GM18909 (cell line): ENCODE measurements at regions not wholly inside any gene's neighbourhood (a gene's known extent, or its start where the extent isn't known, plus 50 kb on each side); places are given as distances from the start of the nearest gene placed in this dataset.
"Not testable (repeated sequence)": the region's sequence is repeated elsewhere in the genome, so short reads cannot be mapped to it uniquely, and the experiment has no call there.

Experiments
- ATAC-seq: cut with Tn5 transposase; IDR thresholded peaks from one replicate; pipeline ENCODE4 v1.9.1; 2021; ENCODE audit warnings: mild to moderate bottlenecking; ENCODE audit not compliant: unreplicated experiment, poor library complexity

DNA sequence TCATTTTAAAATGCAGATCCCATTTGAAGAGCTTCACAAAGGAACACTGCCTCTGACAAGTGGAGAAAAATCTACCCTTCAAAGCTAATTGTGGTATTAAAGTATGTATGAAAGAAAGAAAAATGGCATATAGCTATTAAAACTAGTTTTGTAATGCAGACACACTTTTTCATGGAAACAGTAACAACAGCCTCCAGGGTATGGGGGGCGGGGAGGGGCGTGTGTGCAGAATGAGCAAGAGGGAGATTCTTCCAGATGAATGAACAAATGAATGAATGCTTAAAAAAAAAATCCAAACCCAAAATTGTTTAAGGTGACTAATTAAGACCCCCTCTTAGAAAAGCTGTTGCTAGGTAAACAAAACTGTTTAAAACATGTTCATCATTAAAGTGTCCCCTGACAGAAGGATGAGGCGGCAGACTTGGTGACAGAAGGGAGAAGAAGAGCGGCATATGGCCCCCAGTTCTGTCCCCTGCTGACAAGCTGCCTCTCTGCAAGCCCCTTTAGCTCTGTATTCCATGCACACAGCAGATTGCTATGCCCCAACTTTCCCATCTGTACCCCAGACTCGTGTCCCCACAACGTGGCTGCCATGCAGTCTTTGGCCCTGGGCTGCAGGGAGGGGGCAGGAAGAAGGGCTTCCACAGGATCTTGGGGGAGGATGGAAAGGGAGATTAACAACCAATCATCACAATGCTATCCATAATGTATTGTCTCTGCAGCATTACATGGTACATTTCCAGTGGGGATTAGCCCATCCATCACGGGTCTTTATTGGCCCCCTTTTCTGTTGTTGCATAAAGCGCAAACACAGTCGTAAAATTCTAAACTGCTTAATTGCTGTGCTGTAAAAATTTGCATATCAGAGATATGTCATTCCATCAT is 108.4 kb upstream of the OLIG3 start:
- no peak for ATAC-seq

DNA sequence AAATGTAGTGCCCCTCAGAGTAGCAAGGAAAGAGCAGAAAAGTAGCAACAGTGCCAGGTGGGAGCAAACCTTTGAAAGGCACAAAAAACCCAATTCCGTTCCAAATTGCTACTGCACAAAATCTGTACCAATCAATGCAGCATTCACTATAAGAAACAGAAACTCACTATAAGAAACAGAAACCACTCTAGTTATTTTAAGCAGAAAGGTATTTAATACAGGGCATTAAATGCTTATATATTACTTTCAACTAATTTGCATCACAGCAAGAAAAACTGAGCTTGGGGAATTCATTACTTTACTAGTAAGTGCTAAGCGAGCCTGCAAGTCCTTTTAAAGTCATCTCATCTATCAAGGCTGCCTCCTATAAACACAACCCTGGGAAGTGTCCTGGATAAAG is 116.5 kb upstream of the OLIG3 start:
- peak; percentile 58 for ATAC-seq

DNA sequence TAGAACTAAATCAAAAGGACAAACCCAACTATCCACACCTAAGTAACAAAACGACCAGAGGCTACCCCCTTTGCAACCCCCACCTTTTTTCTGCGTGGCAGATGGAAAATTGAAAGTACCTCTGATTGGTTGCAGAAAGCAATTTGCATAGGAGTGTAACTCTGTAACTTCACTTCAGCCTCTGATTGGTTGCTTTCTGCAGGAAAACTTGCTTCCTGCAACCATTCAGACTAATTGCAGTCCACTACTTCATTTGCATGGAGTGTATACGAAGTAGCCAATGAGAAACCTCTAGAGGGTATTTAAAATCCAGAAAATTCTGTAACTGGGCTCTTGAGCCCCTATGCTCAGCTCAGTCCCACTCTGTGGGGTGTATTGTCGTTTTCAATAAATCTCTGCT is 129.1 kb upstream of the OLIG3 start:
- ATAC-seq: no peak

DNA sequence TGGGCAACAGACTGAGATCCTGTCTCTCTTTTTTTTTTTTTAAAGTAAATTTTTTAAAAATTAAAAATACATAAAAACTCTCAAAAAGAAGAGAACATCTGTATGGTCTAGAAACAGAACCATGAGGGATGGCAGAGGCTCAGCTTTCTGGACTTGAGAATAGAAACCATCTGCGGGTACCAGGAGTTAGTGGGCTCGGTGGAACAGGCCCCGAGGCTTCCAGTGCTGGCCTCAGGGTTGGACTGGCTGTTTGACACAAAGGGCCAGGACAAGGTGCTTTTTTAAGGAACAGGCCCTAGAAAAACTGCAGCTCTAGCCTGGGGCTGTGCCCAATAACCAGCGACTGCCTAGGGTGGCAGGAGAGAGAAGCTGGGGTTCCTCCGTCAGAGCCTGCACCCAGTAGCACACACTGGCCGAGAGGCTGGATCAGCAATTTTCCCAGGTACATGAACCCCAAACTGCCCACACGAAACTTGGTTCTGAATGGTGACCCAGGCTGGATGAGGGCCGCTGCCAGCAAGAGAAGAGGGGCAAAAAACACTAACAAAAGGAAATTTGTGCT is 131.0 kb upstream of the OLIG3 start:
- ATAC-seq: no peak

DNA sequence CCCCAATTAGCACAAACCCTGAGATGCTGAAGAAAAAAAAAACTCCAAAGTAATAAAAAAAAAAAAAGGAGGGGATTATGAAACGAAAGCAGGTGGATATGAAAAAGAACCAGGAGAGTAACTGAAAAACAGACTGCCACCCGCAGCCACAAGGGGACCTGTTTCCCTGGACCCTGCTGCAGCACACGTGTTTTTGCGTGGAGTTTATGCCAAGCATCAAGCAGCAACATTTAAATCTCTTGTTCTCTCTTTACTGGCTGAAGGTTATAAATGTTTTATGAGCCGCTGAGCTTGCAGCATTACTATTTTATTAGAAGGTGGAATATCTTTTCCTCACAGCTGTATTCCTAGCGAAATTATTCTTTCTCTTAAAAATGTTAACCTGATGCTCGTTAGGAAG is 131.6 kb upstream of the OLIG3 start:
- no peak for ATAC-seq

DNA sequence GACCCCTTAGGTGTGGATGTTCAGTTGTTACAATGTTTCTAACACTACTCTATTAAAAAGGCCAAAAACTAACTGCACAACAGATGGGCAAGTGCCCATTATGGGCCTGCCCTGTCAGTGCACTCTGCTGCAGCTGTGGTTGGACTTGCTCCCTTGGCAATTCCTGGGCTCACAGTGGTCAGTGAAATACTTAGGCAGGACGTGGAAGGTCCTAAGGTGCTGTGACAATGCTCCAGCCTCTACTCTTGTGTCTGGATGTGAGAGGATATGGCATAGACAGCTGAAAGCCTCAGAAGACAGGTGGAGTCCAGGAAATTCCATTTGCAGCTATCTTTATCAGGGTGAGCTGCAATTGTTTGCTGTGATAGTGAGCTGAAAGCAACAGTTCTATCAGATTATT is 136.5 kb upstream of the OLIG3 start:
- ATAC-seq: no peak

DNA sequence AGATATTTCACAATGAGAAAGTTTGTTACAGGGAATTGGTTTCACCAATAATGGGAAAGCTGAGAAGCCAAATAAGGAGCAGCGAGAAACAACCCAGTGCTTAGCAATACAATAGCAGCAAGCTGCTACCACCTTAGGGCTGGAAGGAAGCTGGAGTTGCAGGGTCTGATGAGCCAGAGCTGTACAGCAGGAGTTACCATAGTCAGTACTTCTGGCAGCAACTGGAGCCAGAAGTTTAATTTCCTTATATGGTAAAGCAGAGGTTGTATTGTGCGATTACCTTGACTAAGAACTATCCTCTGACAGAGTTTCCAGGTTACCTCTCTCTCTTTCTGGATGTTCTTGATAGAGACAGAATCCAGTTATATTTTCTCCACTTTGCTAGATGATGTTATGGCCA is 137.1 kb upstream of the OLIG3 start:
- ATAC-seq: peak; percentile 53

DNA sequence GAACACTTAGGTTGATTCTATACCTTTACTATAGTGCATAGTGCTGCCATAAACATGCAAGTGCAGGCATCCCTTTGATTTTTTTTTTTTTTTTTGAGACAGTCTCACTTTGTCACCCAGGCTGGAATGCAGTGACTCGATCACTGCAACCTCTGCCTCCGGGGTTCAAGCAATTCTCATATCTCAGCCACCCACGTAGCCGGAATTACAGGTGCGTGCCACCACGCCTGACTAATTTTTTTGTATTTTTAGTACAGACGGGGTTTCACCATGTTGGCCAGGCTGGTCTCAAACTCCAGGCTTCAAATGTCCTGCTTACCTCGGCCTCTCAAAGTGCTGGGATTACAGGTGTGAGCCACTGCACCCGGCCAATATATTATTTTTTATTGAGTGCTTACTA is 140.0 kb upstream of the OLIG3 start:
- not testable (repeated sequence) for ATAC-seq

DNA sequence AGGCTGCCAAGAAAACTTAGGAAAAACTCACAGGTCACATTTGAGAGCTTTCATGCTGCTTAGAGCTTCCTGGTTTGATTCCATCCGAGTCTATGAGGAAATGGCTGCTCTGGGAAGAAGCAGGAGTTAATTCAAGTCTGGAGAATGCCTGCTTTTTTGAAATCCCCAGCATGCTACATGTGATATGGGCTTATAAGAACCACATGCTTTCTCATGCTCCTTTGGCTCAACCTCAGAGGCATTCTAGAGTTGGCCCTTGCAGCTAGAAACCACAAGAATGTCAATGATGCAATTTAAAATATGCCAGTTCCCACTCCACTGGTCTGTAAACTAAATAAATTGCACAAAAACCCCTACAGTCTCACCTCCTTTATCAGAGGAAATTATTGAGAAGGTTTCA is 142.9 kb upstream of the OLIG3 start:
- no peak for ATAC-seq

DNA sequence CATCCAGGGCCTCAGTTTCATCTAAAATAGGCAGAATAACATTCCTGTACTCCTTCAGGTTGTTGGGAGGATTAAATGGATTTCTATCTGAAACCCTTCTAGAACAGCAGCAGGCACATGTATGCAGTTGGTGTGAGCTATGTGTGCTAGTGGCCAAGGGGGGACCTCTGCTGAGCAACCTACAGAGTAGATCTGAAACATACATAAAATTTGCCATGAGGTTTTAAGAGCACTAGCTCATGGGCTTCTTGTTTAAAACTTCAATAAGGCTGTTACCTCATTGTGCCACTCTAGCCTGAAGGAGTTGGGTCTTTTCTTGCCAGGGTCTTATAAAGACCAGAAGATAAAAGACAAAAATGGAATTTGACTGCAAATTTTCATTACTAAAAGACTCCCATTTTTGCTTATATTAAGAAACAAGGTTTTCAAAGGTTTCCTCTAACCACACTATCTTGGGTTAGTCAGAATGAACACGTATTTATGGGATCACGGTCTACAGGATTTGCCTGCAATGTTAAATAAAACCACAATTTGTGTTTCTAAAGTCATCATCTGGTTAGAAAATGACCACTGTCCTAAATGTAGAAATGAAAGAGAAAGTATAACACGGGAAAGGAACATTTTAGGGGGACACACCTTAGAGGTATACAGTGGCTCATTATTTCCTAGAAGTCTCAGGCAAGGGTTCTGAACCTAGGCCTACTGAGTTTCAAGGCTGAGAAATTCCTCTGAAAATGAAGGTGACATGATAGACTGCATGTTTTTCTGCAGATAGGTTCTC is 144.9 kb upstream of the OLIG3 start:
- no peak for ATAC-seq

DNA sequence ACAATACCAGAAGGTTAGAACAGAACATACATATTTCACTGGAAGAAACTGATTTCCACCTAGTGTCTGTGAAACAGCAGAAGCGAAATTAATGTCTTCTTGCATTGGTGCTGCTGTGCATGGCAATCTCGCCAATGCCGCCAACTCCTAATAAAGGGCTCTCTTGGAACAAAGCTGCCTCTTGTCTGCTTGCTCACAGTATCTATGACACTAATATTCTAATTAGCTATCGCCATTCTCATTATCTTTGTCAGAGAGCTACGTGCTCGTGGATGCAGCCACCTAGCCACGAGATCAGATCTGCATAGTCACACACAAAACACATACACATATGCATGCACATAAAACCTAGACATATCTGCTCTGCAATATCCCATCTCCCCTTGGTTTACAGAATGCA is 145.9 kb upstream of the OLIG3 start:
- no peak for ATAC-seq

DNA sequence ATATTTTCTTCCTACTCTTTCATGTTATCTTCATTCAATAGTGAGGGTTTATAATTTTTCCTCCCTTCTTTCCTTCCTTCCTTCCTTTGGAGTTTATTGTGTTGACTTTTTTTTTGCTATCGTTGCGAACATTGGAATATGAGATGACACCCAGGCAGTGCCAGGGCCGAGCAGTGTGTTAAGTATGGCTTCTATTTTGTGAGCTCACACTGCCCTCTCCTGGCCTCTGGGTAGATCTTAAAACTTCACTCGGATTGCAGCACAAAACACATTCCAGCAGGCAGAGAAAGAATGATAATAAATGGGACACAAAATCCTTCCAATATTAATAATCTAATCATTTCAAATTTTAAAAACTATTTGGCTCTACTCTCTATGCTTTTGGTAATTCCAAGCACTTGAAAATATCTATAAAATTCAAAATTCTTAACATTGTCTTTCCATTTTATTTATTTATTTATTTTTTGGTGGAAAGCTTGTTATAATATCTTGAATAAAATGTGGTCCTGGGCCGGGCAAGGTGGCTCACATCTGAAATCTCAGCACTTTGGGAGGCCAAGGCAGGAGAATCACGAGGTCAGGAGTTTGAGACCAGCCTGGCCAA is 147.4 kb upstream of the OLIG3 start:
- no peak for ATAC-seq

DNA sequence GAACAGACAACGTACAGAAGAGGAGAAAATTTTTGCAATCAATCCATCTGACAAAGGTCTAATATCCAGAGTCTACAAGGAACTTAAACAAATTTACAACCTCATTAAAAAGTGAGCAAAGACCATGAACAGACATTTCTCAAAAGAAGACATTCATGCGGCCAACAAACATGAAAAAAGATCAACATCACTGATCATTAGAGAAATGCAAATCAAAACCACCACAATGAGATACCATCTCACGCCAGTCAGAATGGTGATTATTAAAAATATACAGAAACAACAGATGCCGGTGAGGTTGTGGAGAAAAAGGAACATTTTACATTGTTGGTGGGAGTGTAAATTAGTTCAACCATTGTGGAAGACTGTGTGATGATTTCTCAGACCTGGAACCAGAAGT is 149.0 kb upstream of the OLIG3 start:
- not testable (repeated sequence) for ATAC-seq

DNA sequence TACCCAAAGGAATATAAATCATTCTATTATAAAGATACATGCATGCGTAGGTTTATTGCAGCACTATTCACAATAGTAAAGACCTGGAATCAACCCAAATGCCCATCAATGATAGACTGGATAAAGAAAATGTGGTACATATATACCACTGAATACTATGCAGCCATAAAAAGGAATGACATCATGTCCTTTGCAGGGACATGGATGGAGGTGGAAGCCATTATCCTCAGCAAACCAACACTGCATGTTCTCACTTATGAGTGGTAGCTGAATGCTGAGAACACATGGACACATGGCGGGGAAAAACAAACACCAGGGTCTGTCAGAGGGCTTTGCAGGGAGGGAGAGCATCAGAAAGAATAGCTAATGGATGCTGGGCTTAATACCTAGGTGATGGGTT is 149.4 kb upstream of the OLIG3 start:
- ATAC-seq: not testable (repeated sequence)

DNA sequence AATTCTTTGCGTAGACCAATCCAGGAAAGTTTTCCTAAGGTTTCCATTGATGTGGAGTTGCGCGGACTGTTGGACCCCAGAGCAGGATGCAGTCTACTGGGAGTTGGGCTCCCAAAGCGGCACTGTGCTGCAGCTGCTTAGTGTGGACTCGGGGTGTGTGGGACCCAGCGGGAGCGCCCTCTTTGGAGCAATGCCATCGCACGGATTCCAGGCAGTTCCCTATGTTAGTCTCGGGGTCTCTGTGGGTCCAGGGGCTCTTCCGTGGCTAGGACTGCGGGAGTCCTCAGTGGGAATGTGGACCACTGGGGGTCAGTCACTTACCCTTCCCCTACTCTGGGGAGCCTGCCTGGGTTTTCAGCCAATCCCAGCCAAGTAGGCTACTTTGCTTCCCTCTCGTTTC is 151.7 kb upstream of the OLIG3 start:
- no peak for ATAC-seq

DNA sequence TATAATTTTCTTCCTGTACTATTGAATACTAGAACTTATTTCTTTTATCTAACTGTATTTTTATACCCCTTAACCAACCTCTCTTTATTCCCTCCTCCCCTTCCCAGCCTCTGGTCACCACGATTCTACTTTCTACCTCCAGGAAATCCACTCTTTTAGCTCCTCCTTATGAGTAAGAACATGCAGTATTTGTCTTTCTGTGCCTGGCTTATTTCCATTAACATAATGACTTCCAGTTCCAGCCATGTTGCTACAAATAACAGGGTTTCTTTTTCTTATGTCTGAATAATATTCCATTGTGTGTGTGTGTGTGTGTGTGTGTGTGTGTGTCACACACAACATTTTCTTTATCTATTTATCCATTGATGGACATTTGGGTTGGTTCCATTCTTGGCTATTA is 152.3 kb upstream of the OLIG3 start:
- ATAC-seq: no peak

DNA sequence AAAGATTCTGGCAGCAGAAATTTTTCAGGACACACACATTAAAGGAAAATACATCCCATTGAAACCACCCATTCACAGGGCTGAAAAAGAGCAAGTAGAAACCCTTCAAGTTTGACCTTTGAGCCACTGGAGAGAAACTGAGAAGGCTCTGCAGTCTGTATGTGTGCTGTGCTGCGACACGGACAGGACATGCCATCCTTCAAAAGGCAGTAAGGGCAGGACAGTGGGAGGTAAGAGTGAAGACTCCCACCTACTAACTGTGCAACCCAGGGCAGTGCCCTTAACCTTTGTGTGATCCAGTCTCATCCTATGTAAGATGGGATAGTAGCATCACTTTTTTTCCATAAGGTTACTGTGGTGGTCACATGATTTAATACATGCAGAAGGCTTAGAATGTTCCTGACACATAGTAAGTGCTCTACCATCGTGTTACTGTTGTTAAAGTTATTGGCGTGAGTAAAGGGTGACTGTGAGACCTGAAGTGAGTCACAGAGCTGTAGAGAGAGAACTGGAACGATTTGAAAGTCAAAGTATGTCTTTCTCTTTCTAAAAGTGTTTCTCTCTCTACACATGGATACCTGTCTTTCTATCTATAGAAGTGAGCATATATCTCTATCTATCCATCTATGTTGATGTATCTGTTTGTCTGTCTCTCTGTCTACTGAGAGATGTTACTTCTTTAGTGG is 153.7 kb upstream of the OLIG3 start:
- ATAC-seq: no peak

DNA sequence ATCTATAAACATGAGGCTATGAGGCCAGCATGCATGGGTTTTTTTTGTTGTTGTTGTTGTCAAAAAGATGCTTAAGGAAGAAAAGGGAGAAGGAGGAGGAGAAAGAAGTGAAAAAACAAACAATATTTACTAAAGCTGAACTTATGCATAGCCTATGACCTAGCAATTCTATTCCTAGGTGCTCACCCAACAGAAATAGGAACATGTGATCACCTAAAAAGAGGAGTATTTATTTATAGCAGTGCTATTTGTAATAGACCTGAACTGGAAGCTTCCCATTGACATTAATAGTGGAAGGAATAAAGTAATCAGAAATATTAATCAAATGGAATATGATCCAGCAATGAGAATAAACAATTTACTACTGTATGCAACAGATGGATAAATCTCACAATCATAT is 156.5 kb upstream of the OLIG3 start:
- ATAC-seq: no peak

DNA sequence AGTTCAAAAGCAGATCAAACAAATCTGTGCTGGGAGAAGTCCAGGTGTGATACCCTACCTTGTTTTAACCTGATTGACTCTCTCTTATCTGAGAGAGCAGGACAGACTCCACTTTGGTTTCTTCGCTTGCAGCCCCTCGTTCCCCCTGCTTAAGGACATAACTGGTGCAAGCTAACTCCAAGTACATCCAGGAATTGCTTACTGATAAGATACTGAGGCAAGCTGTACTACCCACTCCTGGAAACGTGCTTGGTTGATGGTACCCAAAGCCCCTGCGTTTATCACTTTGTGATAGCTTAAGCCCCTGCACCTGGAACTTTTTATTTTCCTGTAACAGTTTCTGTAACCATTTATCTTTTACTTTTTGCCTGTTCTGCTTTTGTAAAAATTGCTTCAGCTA is 157.0 kb upstream of the OLIG3 start:
- ATAC-seq: no peak

DNA sequence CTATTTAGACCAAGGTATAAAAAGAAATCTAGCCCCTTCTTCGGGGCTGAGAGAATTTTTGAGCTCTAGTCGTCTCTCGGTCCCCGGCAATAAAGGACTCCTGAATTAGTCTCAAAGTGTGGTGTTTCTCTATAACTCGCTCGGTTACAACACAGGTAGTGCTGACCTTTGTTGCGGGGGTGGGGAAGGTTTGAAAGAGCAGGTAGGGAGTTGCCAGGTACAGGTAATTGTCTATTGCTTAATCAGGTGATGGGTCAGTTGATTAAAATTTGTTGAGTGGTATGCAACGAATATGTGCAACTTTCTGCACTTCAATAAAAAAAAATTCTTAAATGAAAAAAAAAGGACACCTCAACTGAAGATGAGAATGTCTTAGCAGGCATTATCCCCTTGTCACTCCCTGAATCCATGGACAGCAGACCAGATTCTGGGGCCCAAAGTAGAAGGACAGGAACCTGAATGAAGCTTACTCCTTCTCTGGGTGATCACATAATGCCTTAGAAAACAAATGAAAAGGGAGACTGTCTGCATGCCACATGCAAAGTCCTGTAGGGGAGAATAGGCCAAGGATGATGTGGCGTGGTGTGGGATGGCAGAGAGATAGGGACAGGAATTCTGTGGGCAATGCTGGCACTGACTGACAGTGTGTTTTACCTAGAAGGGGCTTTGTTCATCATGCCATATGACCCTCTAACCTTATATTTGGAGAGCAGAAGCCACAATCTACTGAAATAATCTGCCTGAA is 157.6 kb upstream of the OLIG3 start:
- no peak for ATAC-seq
